MCF 10A (cell line): ENCODE measurements at regions not wholly inside any gene's neighbourhood (a gene's known extent, or its start where the extent isn't known, plus 50 kb on each side); places are given as distances from the start of the nearest gene placed in this dataset.
A peak's percentile ranks its signal among the peaks of the same experiment; 100 is the strongest.

ENCODE experiments used
- BruUV-seq: library from RNA; stranded (reverse); fragments of 400-500 nt; replicated peaks from 2 replicates; lab custom pipeline; 2021; lab: Mats Ljungman, UMichigan
- CTCF ChIA-PET: fragments of 300-600 bp; sonication (Branson Sonifier 250); formaldehyde crosslinking; extraction: SDS; loops from one replicate; lab custom pipeline; 2021; ENCODE audit warnings: antibody characterized with exemption, inconsistent platforms; lab: Yijun Ruan, JAX
- POLR2A ChIA-PET: fragments of 300-600, 350-650 bp; sonication (Branson Sonifier 250); formaldehyde crosslinking; extraction: SDS; loops from one replicate; lab custom pipeline; 2020; ENCODE audit warnings: antibody characterized with exemption, inconsistent platforms; lab: Yijun Ruan, JAX
- DNase-seq: peaks from one replicate; pipeline ENCODE4 v3.0.0-alpha.2; 2018; ENCODE audit not compliant: unreplicated experiment
- H3K27ac Mint-ChIP-seq: one replicate; pipeline ENCODE4 v1.8.0; 2022; ENCODE audit warnings: mild to moderate bottlenecking, low read depth, mixed read lengths; ENCODE audit not compliant: unreplicated experiment
- H3K27me3 Mint-ChIP-seq: one replicate; pipeline ENCODE4 v1.8.0; 2022; ENCODE audit warnings: mixed read lengths; ENCODE audit not compliant: insufficient read depth, unreplicated experiment
- H3K36me3 Mint-ChIP-seq: one replicate; pipeline ENCODE4 v1.8.0; 2022; ENCODE audit warnings: mild to moderate bottlenecking, moderate library complexity, mixed read lengths; ENCODE audit not compliant: insufficient read depth, unreplicated experiment
- H3K4me1 Mint-ChIP-seq: one replicate; pipeline ENCODE4 v1.8.0; 2022; ENCODE audit warnings: mixed read lengths; ENCODE audit not compliant: insufficient read depth, unreplicated experiment
- H3K4me3 Mint-ChIP-seq: one replicate; pipeline ENCODE4 v1.8.0; 2022; ENCODE audit warnings: mild to moderate bottlenecking, moderate library complexity, mixed read lengths; ENCODE audit not compliant: unreplicated experiment
- H3K9me3 Mint-ChIP-seq: one replicate; pipeline ENCODE4 v1.8.0; 2022; ENCODE audit warnings: mixed read lengths; ENCODE audit not compliant: unreplicated experiment
- CTCF ChIP-seq: fragments of 200-600 bp; IDR thresholded peaks from one replicate; pipeline ENCODE4 v1.8.0; 2022; ENCODE audit warnings: antibody characterized with exemption, mild to moderate bottlenecking; ENCODE audit not compliant: unreplicated experiment
- intact Hi-C: fragments of 100-400 bp; cut with micrococcal nuclease; formaldehyde crosslinking; loops from 2 replicates; pipeline ENCODE4 v1.14.1; 2022

GRCh38 chr7:116342125-116342524, 131.8 kb downstream of the TES start:
- DNase-seq: peak; percentile 25
- peaks cover 26% of the 10 kb centered on the region for H3K4me1 Mint-ChIP-seq
- TF ChIP-seq CTCF: no peak
- H3K27ac Mint-ChIP-seq: peak overlapping the region; percentile 86
- H3K27me3 Mint-ChIP-seq: no peaks in the 10 kb centered on the region
- H3K4me3 Mint-ChIP-seq: no peak overlapping the region
- POLR2A ChIA-PET: interaction anchor here (0.9 to 3.9 kb wide), 3 partner anchors 27 to 184 kb away, joined by 3 to 20 read pairs (median 6); no protein-coding TSS in a partner anchor
- H3K9me3 Mint-ChIP-seq: peaks cover 3% of the 10 kb centered on the region
- H3K36me3 Mint-ChIP-seq: no peaks in the 10 kb centered on the region
- no TSS peak for BruUV-seq
- intact Hi-C loops: no loop called here
- CTCF ChIA-PET: interaction anchor here (0.7 to 1.5 kb wide), 2 partner anchors 105 to 162 kb away, joined by 3 to 6 read pairs; no protein-coding TSS in a partner anchor

- CTCF ChIA-PET: interaction anchor here (1.6 kb wide), 1 partner anchor 8 kb away, joined by 4 read pairs; no protein-coding TSS in a partner anchor
- intact Hi-C loops: no loop called here
- Mint-ChIP-seq H3K4me3 (no peak overlapping the region), H3K4me1 (peaks cover 6% of the 10 kb centered on the region), H3K27me3 (no peaks in the 10 kb centered on the region), H3K27ac (no peak overlapping the region), H3K9me3 (peaks cover 16% of the 10 kb centered on the region), H3K36me3 (no peaks in the 10 kb centered on the region)
- DNase-seq: no peak
- BruUV-seq: no TSS peak
- TF ChIP-seq CTCF: no peak
- POLR2A ChIA-PET: interaction anchor here (0.7 to 1.0 kb wide), 4 partner anchors 16 to 75 kb away, joined by 3 read pairs; no protein-coding TSS in a partner anchor
Observed at GRCh38 chr7:116347151-116347832, 137.0 kb downstream of the TES start.

GRCh38 chr7:116348346-116348745, 138.0 kb downstream of the TES start:
- no peaks in the 10 kb centered on the region for H3K36me3 Mint-ChIP-seq
- intact Hi-C loops: no loop called here
- peaks cover 6% of the 10 kb centered on the region for H3K4me1 Mint-ChIP-seq
- no peaks in the 10 kb centered on the region for H3K27me3 Mint-ChIP-seq
- BruUV-seq: no TSS peak
- DNase-seq: no peak
- no peak overlapping the region for H3K4me3 Mint-ChIP-seq
- no peak for TF ChIP-seq CTCF
- POLR2A ChIA-PET: no interaction called here
- H3K27ac Mint-ChIP-seq: no peak overlapping the region
- peaks cover 16% of the 10 kb centered on the region for H3K9me3 Mint-ChIP-seq
- CTCF ChIA-PET: interaction anchor here (1.6 kb wide), 1 partner anchor 9 kb away, joined by 4 read pairs; no protein-coding TSS in a partner anchor

GRCh38 chr7:116351966-116352365, 141.6 kb downstream of the TES start:
- H3K27me3 Mint-ChIP-seq: no peaks in the 10 kb centered on the region
- no peak for TF ChIP-seq CTCF

More at GRCh38 chr7:116351966-116352365, 141.6 kb downstream of the TES start:
- Mint-ChIP-seq H3K36me3 (no peaks in the 10 kb centered on the region), H3K9me3 (peaks cover 15% of the 10 kb centered on the region), H3K4me1 (peaks cover 29% of the 10 kb centered on the region), H3K4me3 (no peak overlapping the region), H3K27ac (peak overlapping the region; percentile 98)
- CTCF ChIA-PET: interaction anchor here (0.6 to 1.4 kb wide), 6 partner anchors 28 to 762 kb away, joined by 3 to 6 read pairs (median 4); no protein-coding TSS in a partner anchor
- intact Hi-C loops: no loop called here
- no peak for DNase-seq
- POLR2A ChIA-PET: interaction anchor here (1.4 kb wide), 1 partner anchor 74 kb away, joined by 7 read pairs; no protein-coding TSS in a partner anchor
- no TSS peak for BruUV-seq
